ENCODE measurements at regions not wholly inside any gene's neighbourhood (a gene's known extent, or its start where the extent isn't known, plus 50 kb on each side); places are given as distances from the start of the nearest gene placed in this dataset.

DNA sequence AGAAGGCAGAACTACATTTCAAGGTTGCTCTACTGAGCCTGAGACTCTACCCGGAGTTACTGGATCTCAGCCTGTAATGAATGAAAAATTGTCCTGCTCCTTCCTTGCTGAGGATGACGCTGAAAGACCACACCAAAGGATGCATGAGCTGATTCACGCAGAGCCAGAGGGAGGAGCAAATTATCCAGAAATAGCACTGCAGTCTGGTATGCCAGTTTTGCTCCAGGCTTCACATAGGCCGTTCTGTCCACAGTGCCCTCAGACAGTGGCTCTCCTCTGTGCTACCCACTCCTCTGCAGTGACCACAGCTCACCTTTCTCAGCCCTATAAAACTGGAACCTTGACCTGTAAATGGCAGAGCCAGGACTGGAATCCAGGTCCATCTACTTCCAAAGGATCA, 79.3 kb upstream of the GALNT18 start:
- DNase-seq, result no peak
- H3K27ac ChIP-seq (ENCODE audit: insufficient read depth, low read length, poor library complexity, severe bottlenecking), result no peak overlapping the region
- no peak overlapping the region for H3K4me3 ChIP-seq (ENCODE audit: insufficient read depth, low read depth, low read length, poor library complexity, severe bottlenecking)
- no peaks in the 10 kb centered on the region for H3K36me3 ChIP-seq (ENCODE audit: control insufficient read depth, insufficient read depth, low read length)
- H3K4me1 ChIP-seq (ENCODE audit: control insufficient read depth, insufficient read depth, low read length, poor library complexity, severe bottlenecking), result no peaks in the 10 kb centered on the region
- no peaks in the 10 kb centered on the region for H3K27me3 ChIP-seq (replicated peaks; ENCODE audit: control insufficient read depth, insufficient read depth, low read length, poor library complexity, severe bottlenecking)
- no peaks in the 10 kb centered on the region for H3K9me3 ChIP-seq (ENCODE audit: control insufficient read depth, low read length)

- Histone ChIP-seq H3K27ac (ENCODE audit: insufficient read depth, low read length, poor library complexity, severe bottlenecking) (no peak overlapping the region), H3K4me1 (ENCODE audit: control insufficient read depth, insufficient read depth, low read length, poor library complexity, severe bottlenecking) (no peaks in the 10 kb centered on the region), H3K27me3 (replicated peaks; ENCODE audit: control insufficient read depth, insufficient read depth, low read length, poor library complexity, severe bottlenecking) (no peaks in the 10 kb centered on the region), H3K9me3 (ENCODE audit: control insufficient read depth, low read length) (no peaks in the 10 kb centered on the region), H3K36me3 (ENCODE audit: control insufficient read depth, insufficient read depth, low read length) (no peaks in the 10 kb centered on the region), H3K4me3 (ENCODE audit: insufficient read depth, low read depth, low read length, poor library complexity, severe bottlenecking) (no peak overlapping the region)
- no peak for DNase-seq
These were observed 76.0 kb upstream of the GALNT18 start for GRCh38 chr11:11697796-11698195.

- DNase-seq, result no peak
- Histone ChIP-seq H3K36me3 (ENCODE audit: control insufficient read depth, insufficient read depth, low read length) (no peaks in the 10 kb centered on the region), H3K9me3 (ENCODE audit: control insufficient read depth, low read length) (no peaks in the 10 kb centered on the region), H3K4me1 (ENCODE audit: control insufficient read depth, insufficient read depth, low read length, poor library complexity, severe bottlenecking) (no peaks in the 10 kb centered on the region), H3K4me3 (ENCODE audit: insufficient read depth, low read depth, low read length, poor library complexity, severe bottlenecking) (no peak overlapping the region), H3K27ac (ENCODE audit: insufficient read depth, low read length, poor library complexity, severe bottlenecking) (no peak overlapping the region), H3K27me3 (replicated peaks; ENCODE audit: control insufficient read depth, insufficient read depth, low read length, poor library complexity, severe bottlenecking) (no peaks in the 10 kb centered on the region)
These were observed 69.7 kb upstream of the GALNT18 start for GRCh38 chr11:11691296-11692151.

DNA sequence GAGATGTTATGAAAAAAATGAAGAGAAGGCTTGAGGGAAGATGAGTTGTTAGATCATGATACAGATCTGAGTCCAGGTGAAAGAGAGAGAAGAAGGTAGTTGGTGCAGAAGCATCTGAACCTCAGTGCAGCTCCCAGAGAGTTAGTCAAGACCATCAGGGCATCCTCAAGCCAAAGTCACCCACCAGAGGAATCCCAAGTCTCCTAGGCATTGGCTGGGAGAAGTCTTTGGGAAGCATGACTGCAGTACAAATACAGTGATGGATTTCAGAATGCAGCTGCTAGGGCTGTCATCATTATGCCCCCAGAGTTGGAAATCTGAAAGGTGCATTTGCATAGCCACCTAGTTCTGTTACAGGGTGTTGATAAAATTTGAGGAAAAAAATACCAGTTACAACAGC, 59.7 kb upstream of the GALNT18 start:
- no peaks in the 10 kb centered on the region for H3K4me1 ChIP-seq (ENCODE audit: control insufficient read depth, insufficient read depth, low read length, poor library complexity, severe bottlenecking)
- no peaks in the 10 kb centered on the region for H3K9me3 ChIP-seq (ENCODE audit: control insufficient read depth, low read length)
- no peak overlapping the region for H3K27ac ChIP-seq (ENCODE audit: insufficient read depth, low read length, poor library complexity, severe bottlenecking)
- no peak for DNase-seq
- H3K4me3 ChIP-seq (ENCODE audit: insufficient read depth, low read depth, low read length, poor library complexity, severe bottlenecking), result no peak overlapping the region
- no peaks in the 10 kb centered on the region for H3K36me3 ChIP-seq (ENCODE audit: control insufficient read depth, insufficient read depth, low read length)
- H3K27me3 ChIP-seq (replicated peaks; ENCODE audit: control insufficient read depth, insufficient read depth, low read length, poor library complexity, severe bottlenecking), result no peaks in the 10 kb centered on the region

- Histone ChIP-seq H3K27ac (ENCODE audit: insufficient read depth, low read length, poor library complexity, severe bottlenecking) (no peak overlapping the region), H3K4me1 (ENCODE audit: control insufficient read depth, insufficient read depth, low read length, poor library complexity, severe bottlenecking) (no peaks in the 10 kb centered on the region), H3K36me3 (ENCODE audit: control insufficient read depth, insufficient read depth, low read length) (no peaks in the 10 kb centered on the region), H3K4me3 (ENCODE audit: insufficient read depth, low read depth, low read length, poor library complexity, severe bottlenecking) (no peak overlapping the region), H3K27me3 (replicated peaks; ENCODE audit: control insufficient read depth, insufficient read depth, low read length, poor library complexity, severe bottlenecking) (no peaks in the 10 kb centered on the region), H3K9me3 (ENCODE audit: control insufficient read depth, low read length) (no peaks in the 10 kb centered on the region)
- DNase-seq, result no peak
These were observed 56.0 kb upstream of the GALNT18 start for GRCh38 chr11:11677672-11678356.

- Histone ChIP-seq H3K4me3 (ENCODE audit: insufficient read depth, low read depth, low read length, poor library complexity, severe bottlenecking) (no peak overlapping the region), H3K27ac (ENCODE audit: insufficient read depth, low read length, poor library complexity, severe bottlenecking) (no peak overlapping the region), H3K4me1 (ENCODE audit: control insufficient read depth, insufficient read depth, low read length, poor library complexity, severe bottlenecking) (no peaks in the 10 kb centered on the region), H3K36me3 (ENCODE audit: control insufficient read depth, insufficient read depth, low read length) (no peaks in the 10 kb centered on the region), H3K27me3 (replicated peaks; ENCODE audit: control insufficient read depth, insufficient read depth, low read length, poor library complexity, severe bottlenecking) (no peaks in the 10 kb centered on the region), H3K9me3 (ENCODE audit: control insufficient read depth, low read length) (no peaks in the 10 kb centered on the region)
- DNase-seq, result no peak
These were observed 53.9 kb upstream of the GALNT18 start for GRCh38 chr11:11675671-11676181.

- DNase-seq, result no peak
- Histone ChIP-seq H3K4me3 (ENCODE audit: insufficient read depth, low read depth, low read length, poor library complexity, severe bottlenecking) (no peak overlapping the region), H3K27me3 (replicated peaks; ENCODE audit: control insufficient read depth, insufficient read depth, low read length, poor library complexity, severe bottlenecking) (no peaks in the 10 kb centered on the region), H3K4me1 (ENCODE audit: control insufficient read depth, insufficient read depth, low read length, poor library complexity, severe bottlenecking) (no peaks in the 10 kb centered on the region), H3K27ac (ENCODE audit: insufficient read depth, low read length, poor library complexity, severe bottlenecking) (no peak overlapping the region), H3K36me3 (ENCODE audit: control insufficient read depth, insufficient read depth, low read length) (no peaks in the 10 kb centered on the region), H3K9me3 (ENCODE audit: control insufficient read depth, low read length) (no peaks in the 10 kb centered on the region)
These were observed 51.0 kb upstream of the GALNT18 start for GRCh38 chr11:11672789-11673188.

DNA sequence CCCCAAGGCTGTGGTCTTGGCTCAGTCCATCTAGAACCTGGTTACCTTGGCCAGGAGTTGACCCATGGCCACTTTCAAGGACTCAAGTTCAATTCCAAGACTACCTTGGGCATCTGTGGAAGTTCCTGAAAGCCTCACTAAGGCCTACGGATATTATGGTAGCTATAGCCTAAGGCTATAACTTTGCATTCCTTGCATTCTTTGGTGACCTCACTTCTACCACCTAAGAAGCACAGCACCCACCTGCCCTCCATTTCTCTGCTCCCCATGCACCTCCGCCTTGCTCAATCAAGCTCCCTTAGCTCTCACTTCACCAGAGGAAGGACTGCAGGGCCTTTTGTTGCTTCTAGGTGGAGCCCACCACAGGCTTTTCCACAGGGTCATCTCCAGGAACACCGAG, 50.3 kb upstream of the GALNT18 start:
- no peak overlapping the region for H3K27ac ChIP-seq (ENCODE audit: insufficient read depth, low read length, poor library complexity, severe bottlenecking)
- no peak for DNase-seq
- H3K27me3 ChIP-seq (replicated peaks; ENCODE audit: control insufficient read depth, insufficient read depth, low read length, poor library complexity, severe bottlenecking), result no peaks in the 10 kb centered on the region
- no peaks in the 10 kb centered on the region for H3K4me1 ChIP-seq (ENCODE audit: control insufficient read depth, insufficient read depth, low read length, poor library complexity, severe bottlenecking)
- no peak overlapping the region for H3K4me3 ChIP-seq (ENCODE audit: insufficient read depth, low read depth, low read length, poor library complexity, severe bottlenecking)
- no peaks in the 10 kb centered on the region for H3K36me3 ChIP-seq (ENCODE audit: control insufficient read depth, insufficient read depth, low read length)
- H3K9me3 ChIP-seq (ENCODE audit: control insufficient read depth, low read length), result no peaks in the 10 kb centered on the region

Measured in effector memory CD4-positive, alpha-beta T cell (primary cell).